ENCODE measurements at regions not wholly inside any gene's neighbourhood (a gene's known extent, or its start where the extent isn't known, plus 50 kb on each side); places are given as distances from the start of the nearest gene placed in this dataset.

DNA sequence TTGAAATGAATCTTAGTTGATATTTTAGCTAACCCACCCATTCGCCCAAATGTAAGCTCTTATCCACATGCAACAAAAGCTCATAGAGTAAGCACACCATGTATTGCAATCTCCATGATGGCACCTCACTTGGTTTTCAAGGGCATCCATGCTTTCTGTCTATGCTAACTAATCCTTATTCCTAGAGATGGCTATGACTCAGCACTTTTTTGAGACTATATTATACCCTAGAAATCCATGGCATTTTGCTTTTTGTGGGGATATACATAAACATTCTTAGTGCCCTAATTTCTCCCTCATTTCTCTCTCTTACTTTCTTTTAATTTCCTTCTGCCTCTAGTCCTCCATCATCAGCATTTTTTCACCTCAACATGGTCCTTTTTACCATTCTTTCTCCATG lies 168.5 kb upstream of the STT3B start:
- Histone ChIP-seq H3K9me2 (ENCODE audit: insufficient read depth) (no peaks in the 10 kb centered on the region), H3K79me2 (ENCODE audit: insufficient read depth, low read length) (no peaks in the 10 kb centered on the region), H3K9ac (ENCODE audit: low read length) (no peak overlapping the region), H3K4me2 (ENCODE audit: low read length) (no peak overlapping the region), H3K9me3 (ENCODE audit: control insufficient read depth in 1 of 2, insufficient read depth in 1 of 2, low read depth in 1 of 2, low read length in 2 of 2) (no peaks in the 10 kb centered on the region), H2AFZ (ENCODE audit: low read depth, low read length, poor library complexity, severe bottlenecking) (peak overlapping the region; percentile 58), H3K4me1 (ENCODE audit: control insufficient read depth in 1 of 2, insufficient read depth in 2 of 2, low read length in 2 of 2) (peaks cover 3 to 27% of the 10 kb centered on the region in 2 experiments; a peak in 3 of 4 replicates), H3K27ac (ENCODE audit: low read depth, low read length) (no peak overlapping the region), H3K36me3 (ENCODE audit: control insufficient read depth in 1 of 2, insufficient read depth in 2 of 2, low read length in 2 of 2) (no peaks in the 10 kb centered on the region), H3K4me3 (replicated peaks in 1 of 2; ENCODE audit: low read depth in 1 of 2, low read length in 2 of 2) (no peak overlapping the region), H4K20me1 (ENCODE audit: insufficient read depth) (no peaks in the 10 kb centered on the region), H3K27me3 (ENCODE audit: insufficient read depth, low read length) (no peaks in the 10 kb centered on the region)
- intact Hi-C loops (cut with micrococcal nuclease): no loop called here
- TF ChIP-seq POLR2AphosphoS5 (IDR thresholded peaks at IDR 0.05; ENCODE audit: low read depth, low read length): no peak
- TF ChIP-seq ELF1 (IDR thresholded peaks at IDR 0.05; ENCODE audit: borderline replicate concordance, low read depth): no peak
- TF ChIP-seq, protein P1, sequence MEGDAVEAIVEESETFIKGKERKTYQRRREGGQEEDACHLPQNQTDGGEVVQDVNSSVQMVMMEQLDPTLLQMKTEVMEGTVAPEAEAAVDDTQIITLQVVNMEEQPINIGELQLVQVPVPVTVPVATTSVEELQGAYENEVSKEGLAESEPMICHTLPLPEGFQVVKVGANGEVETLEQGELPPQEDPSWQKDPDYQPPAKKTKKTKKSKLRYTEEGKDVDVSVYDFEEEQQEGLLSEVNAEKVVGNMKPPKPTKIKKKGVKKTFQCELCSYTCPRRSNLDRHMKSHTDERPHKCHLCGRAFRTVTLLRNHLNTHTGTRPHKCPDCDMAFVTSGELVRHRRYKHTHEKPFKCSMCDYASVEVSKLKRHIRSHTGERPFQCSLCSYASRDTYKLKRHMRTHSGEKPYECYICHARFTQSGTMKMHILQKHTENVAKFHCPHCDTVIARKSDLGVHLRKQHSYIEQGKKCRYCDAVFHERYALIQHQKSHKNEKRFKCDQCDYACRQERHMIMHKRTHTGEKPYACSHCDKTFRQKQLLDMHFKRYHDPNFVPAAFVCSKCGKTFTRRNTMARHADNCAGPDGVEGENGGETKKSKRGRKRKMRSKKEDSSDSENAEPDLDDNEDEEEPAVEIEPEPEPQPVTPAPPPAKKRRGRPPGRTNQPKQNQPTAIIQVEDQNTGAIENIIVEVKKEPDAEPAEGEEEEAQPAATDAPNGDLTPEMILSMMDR (IDR thresholded peaks at IDR 0.05 in 2 of 3, conservative IDR thresholded peaks at IDR 0.05 in 1 of 3; ENCODE audit: borderline replicate concordance in 1 of 3, insufficient read depth in 1 of 3, low read depth in 2 of 3, low read length in 2 of 3): no peak
- no peak for TF ChIP-seq EZH2 (IDR thresholded peaks at IDR 0.05)
- no peak for TF ChIP-seq ZBTB33 (IDR thresholded peaks at IDR 0.05; ENCODE audit: extremely low read depth, insufficient replicate concordance, low read length)
- TF ChIP-seq REST (IDR thresholded peaks at IDR 0.05; ENCODE audit: low read depth): no peak
- no peak for TF ChIP-seq SRF (IDR thresholded peaks at IDR 0.05; ENCODE audit: low read depth)
- TF ChIP-seq EGR1 (IDR thresholded peaks at IDR 0.05; ENCODE audit: low read depth): no peak
- TF ChIP-seq ZNF274 (IDR thresholded peaks at IDR 0.05; ENCODE audit: low read depth, low read length): no peak
- no peak for TF ChIP-seq CEBPB (IDR thresholded peaks at IDR 0.05; ENCODE audit: low read depth)
- TF ChIP-seq ZFX (IDR thresholded peaks at IDR 0.05): no peak
- TF ChIP-seq JUND (IDR thresholded peaks at IDR 0.05): no peak
- no peak for TF ChIP-seq SP1 (IDR thresholded peaks at IDR 0.05; ENCODE audit: low read depth)
- no peak for TF ChIP-seq TCF7L2 (IDR thresholded peaks at IDR 0.05; ENCODE audit: borderline replicate concordance, extremely low read depth, insufficient read depth, insufficient read length)
- ChIA-PET CTCF (no interaction called here), POLR2A (no interaction called here), RAD21 (ENCODE audit: low non-redundant PET in 1 of 2, low total read pairs in 2 of 2, uncharacterized antibody in 2 of 2, unreplicated experiment in 2 of 2) (no interaction called here)
- ATAC-seq (no peak), DNase-seq (ENCODE audit: low read depth, low spot score) (no peak)
- BruUV-seq (replicated peaks): no TSS peak

Data from HCT116 (cell line).